Panc1 (cell line): ENCODE measurements at regions not wholly inside any gene's neighbourhood (a gene's known extent, or its start where the extent isn't known, plus 50 kb on each side); places are given as distances from the start of the nearest gene placed in this dataset.

Experiments used
- POLR2AphosphoS5 ChIP-seq: IDR thresholded peaks from 2 replicates; pipeline ENCODE4 v1.6.1; 2012; ENCODE audit warnings: mild to moderate bottlenecking, low read depth, low read length, moderate library complexity
- REST ChIP-seq, 2 experiments: IDR thresholded peaks; 2 replicates each; pipeline ENCODE4 v1.6.1; 2011 to 2012; ENCODE audit warnings: low read depth in 2 of 2, control low read depth in 1 of 2, low read length in 1 of 2, mild to moderate bottlenecking in 1 of 2, moderate library complexity in 1 of 2; ENCODE audit not compliant: insufficient read depth in 1 of 2
- SIN3A ChIP-seq: IDR thresholded peaks from 2 replicates; pipeline ENCODE4 v1.6.1; 2012; ENCODE audit warnings: low read depth, mild to moderate bottlenecking, low read length, moderate library complexity, borderline replicate concordance; ENCODE audit not compliant: insufficient read depth
- TCF7L2 ChIP-seq: IDR thresholded peaks from 2 replicates; pipeline ENCODE4 v1.6.1; 2011; ENCODE audit warnings: mild to moderate bottlenecking, low read depth, low read length, inconsistent platforms
- TF ChIP-seq, protein P1 (sequence below): fragments of 450-650 bp; IDR thresholded peaks from 2 replicates; pipeline ENCODE4 v1.5.1; 2017; ENCODE audit warnings: mild to moderate bottlenecking

DNA sequence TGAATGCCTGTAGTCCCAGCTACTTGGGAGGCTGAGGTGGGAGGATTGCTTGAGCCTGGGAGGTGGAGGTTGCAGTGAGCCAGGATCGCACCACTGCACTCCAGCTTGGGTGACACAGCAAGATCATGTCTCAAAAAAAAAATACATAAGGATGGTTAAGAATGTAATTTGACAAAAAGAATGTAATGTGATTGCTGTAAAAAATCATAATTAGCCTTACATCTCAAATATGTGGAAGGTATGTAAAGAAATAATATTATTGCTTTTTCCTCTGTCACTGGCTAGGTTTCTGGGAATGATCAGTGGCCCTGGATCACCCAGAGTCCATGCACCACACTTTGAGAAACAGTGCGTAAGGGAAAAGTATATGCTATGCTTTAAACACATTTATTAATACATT, 106.1 kb upstream of the C1GALT1C1 start:
- TF ChIP-seq, protein P1, sequence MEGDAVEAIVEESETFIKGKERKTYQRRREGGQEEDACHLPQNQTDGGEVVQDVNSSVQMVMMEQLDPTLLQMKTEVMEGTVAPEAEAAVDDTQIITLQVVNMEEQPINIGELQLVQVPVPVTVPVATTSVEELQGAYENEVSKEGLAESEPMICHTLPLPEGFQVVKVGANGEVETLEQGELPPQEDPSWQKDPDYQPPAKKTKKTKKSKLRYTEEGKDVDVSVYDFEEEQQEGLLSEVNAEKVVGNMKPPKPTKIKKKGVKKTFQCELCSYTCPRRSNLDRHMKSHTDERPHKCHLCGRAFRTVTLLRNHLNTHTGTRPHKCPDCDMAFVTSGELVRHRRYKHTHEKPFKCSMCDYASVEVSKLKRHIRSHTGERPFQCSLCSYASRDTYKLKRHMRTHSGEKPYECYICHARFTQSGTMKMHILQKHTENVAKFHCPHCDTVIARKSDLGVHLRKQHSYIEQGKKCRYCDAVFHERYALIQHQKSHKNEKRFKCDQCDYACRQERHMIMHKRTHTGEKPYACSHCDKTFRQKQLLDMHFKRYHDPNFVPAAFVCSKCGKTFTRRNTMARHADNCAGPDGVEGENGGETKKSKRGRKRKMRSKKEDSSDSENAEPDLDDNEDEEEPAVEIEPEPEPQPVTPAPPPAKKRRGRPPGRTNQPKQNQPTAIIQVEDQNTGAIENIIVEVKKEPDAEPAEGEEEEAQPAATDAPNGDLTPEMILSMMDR = no peak
- TF ChIP-seq POLR2AphosphoS5 (no peak), REST (IDR thresholded peaks at IDR 0.05; ENCODE audit: insufficient read depth in 1 of 2, low read depth in 2 of 2, low read length in 1 of 2) (no peak), TCF7L2 (no peak), SIN3A (no peak)
